AG04449 (cell line): ENCODE measurements at regions not wholly inside any gene's neighbourhood (a gene's known extent, or its start where the extent isn't known, plus 50 kb on each side); places are given as distances from the start of the nearest gene placed in this dataset.

Experiments
- CTCF ChIA-PET: fragments of 350-600 bp; formaldehyde crosslinking; extraction: SDS; loops from one replicate; lab custom pipeline; 2021; ENCODE audit warnings: antibody characterized with exemption; lab: Yijun Ruan, JAX
- POLR2A ChIA-PET: fragments of 400-600, 350-600 bp; formaldehyde crosslinking; extraction: SDS; loops from one replicate; lab custom pipeline; 2020; ENCODE audit warnings: antibody characterized with exemption, inconsistent platforms; lab: Yijun Ruan, JAX
- DNase-seq: peaks from one replicate; pipeline ENCODE4 v3.0.0-alpha.2; 2010; ENCODE audit warnings: low read depth, low spot score
- H3K4me3 ChIP-seq: 2 replicates; pipeline ENCODE4 v1.5.1; 2011; ENCODE audit warnings: low read depth, mild to moderate bottlenecking, control low read depth, low read length
- TF ChIP-seq, protein P1 (sequence below): IDR thresholded peaks from one replicate; pipeline ENCODE4 v1.5.1; 2011; ENCODE audit warnings: mild to moderate bottlenecking, moderate library complexity, low read length, control low read depth, inconsistent platforms; ENCODE audit not compliant: insufficient read depth; ENCODE audit errors: missing control alignments

- TF ChIP-seq, protein P1, sequence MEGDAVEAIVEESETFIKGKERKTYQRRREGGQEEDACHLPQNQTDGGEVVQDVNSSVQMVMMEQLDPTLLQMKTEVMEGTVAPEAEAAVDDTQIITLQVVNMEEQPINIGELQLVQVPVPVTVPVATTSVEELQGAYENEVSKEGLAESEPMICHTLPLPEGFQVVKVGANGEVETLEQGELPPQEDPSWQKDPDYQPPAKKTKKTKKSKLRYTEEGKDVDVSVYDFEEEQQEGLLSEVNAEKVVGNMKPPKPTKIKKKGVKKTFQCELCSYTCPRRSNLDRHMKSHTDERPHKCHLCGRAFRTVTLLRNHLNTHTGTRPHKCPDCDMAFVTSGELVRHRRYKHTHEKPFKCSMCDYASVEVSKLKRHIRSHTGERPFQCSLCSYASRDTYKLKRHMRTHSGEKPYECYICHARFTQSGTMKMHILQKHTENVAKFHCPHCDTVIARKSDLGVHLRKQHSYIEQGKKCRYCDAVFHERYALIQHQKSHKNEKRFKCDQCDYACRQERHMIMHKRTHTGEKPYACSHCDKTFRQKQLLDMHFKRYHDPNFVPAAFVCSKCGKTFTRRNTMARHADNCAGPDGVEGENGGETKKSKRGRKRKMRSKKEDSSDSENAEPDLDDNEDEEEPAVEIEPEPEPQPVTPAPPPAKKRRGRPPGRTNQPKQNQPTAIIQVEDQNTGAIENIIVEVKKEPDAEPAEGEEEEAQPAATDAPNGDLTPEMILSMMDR: no peak
- CTCF ChIA-PET: interaction anchor here (1.4 kb wide), 2 partner anchors 10 to 18 kb away, joined by 3 to 4 read pairs; no protein-coding TSS in a partner anchor
- POLR2A ChIA-PET: no interaction called here
- DNase-seq: no peak
- H3K4me3 ChIP-seq: no peak overlapping the region
These were observed 56.0 kb upstream of the CTXND1 start for GRCh38 chr15:80308002-80308401.

GRCh38 chr15:80309769-80310384 is 57.9 kb upstream of the CTXND1 start:
- CTCF ChIA-PET: interaction anchor here (0.5 to 2.0 kb wide), 6 partner anchors 12 to 970 kb away, joined by 3 to 8 read pairs (median 3); no protein-coding TSS in a partner anchor
- DNase-seq: peak; percentile 1
- POLR2A ChIA-PET: no interaction called here
- TF ChIP-seq, protein P1: peak; percentile 35
- no peak overlapping the region for H3K4me3 ChIP-seq

- TF ChIP-seq, protein P1: no peak
- POLR2A ChIA-PET: no interaction called here
- CTCF ChIA-PET: interaction anchor here (2.0 kb wide), 1 partner anchor 70 kb away, joined by 8 read pairs; no protein-coding TSS in a partner anchor
These were observed 58.8 kb upstream of the CTXND1 start for GRCh38 chr15:80310776-80311175.

GRCh38 chr15:80315289-80315987 is 63.4 kb upstream of the CTXND1 start:
- H3K4me3 ChIP-seq: no peak overlapping the region
- TF ChIP-seq, protein P1: no peak
- DNase-seq: no peak
- POLR2A ChIA-PET: no interaction called here
- CTCF ChIA-PET: interaction anchor here (1.8 kb wide), 1 partner anchor 17 kb away, joined by 4 read pairs; no protein-coding TSS in a partner anchor

More at GRCh38 chr15:80310776-80311175, 58.8 kb upstream of the CTXND1 start:
- no peak overlapping the region for H3K4me3 ChIP-seq
- no peak for DNase-seq

DNA sequence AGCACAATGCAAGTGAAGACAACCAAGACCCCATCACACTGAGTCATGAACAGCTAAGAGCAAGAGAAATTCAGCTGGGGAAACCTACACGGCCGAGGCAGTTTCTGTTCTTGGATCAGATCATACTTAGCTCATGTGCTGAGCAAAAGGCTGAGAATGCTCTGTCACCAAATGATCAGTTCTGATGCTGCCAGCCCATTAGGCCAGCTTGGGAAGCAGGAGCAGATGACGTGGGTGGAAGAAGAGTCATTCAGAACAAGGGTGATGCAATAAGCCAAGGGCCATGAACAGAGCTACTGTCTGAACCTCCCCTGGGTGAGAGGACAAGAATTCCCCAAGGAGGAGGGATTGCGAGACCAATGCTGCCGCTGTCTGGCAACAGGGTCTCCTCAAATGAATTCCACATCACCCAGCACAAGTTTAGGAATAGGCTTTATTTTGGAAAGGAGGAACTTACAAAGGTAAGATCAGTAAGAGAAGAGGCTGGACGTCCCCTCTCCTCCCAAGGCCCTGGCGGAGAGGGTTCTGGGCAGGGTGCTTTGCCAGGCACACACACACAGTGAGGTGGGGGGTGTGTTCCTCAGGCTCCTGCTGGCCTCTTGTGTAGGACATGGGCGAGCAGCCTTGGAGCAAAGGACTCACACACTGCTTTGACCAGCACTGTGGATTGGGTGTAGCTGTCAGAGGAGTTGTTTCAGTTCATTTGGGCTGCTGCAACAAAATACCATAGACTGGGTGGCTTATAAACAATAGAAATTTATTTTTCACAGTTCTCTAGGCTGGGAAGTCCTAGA is 65.6 kb upstream of the CTXND1 start:
- POLR2A ChIA-PET: no interaction called here
- H3K4me3 ChIP-seq: no peak overlapping the region
- TF ChIP-seq, protein P1: no peak
- CTCF ChIA-PET: interaction anchor here (0.9 to 1.3 kb wide), 8 partner anchors 8 to 652 kb away, joined by 3 to 4 read pairs (median 3); partner anchors contain the start of gene CEMIP
- peak; percentile 68 for DNase-seq
